ENCODE measurements at regions not wholly inside any gene's neighbourhood (a gene's known extent, or its start where the extent isn't known, plus 50 kb on each side); places are given as distances from the start of the nearest gene placed in this dataset.

DNA sequence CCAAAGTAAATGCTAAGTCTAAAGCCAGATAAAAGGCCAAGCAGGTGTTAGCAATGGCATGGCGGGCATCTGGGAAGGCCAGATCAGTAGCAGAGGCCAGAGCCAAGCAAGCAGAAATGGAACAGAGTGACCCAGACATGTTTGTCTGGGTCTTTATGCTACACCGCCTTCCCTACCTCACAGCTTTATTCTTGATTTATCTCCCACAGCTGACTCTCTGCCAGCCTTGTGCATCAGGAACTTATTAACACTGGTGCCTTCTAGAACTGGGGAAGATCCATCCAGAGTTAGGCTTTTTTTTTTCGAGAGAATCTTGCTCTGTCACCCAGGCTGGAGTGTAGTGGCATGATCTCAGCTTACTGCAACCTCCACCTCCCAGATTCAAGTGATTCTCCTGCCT, 112.5 kb upstream of the SLC44A1 start:
- no peak for TF ChIP-seq CTCF (IDR thresholded peaks at IDR 0.05; ENCODE audit: low read depth, low read length)
- no peaks in the 10 kb centered on the region for H3K27me3 ChIP-seq

GRCh38 chr9:105132606-105133005, 111.8 kb upstream of the SLC44A1 start:
- H3K9me3 ChIP-seq: no peaks in the 10 kb centered on the region
- no peak for DNase-seq
- H3K27me3 ChIP-seq: no peaks in the 10 kb centered on the region
- no peaks in the 10 kb centered on the region for H3K4me1 ChIP-seq
- no peak overlapping the region for H3K4me3 ChIP-seq (ENCODE audit: low read depth, low read length)
- H3K36me3 ChIP-seq: no peaks in the 10 kb centered on the region
- no peak for TF ChIP-seq CTCF (IDR thresholded peaks at IDR 0.05; ENCODE audit: low read depth, low read length)

More for the DNA sequence above, 112.5 kb upstream of the SLC44A1 start:
- Histone ChIP-seq H3K4me1 (no peaks in the 10 kb centered on the region), H3K4me3 (ENCODE audit: low read depth, low read length) (no peak overlapping the region), H3K36me3 (no peaks in the 10 kb centered on the region), H3K9me3 (no peaks in the 10 kb centered on the region)
- DNase-seq: no peak

- no peaks in the 10 kb centered on the region for H3K4me1 ChIP-seq
- H3K27me3 ChIP-seq: no peaks in the 10 kb centered on the region; the same call in 1 of the 2 replicates
- no peak for TF ChIP-seq CTCF (IDR thresholded peaks at IDR 0.05; ENCODE audit: low read depth, low read length)
- H3K36me3 ChIP-seq: no peaks in the 10 kb centered on the region
- no peak for DNase-seq
- H3K9me3 ChIP-seq: no peaks in the 10 kb centered on the region
- H3K4me3 ChIP-seq (ENCODE audit: low read depth, low read length): no peak overlapping the region
Observed at GRCh38 chr9:105138306-105138801, 106.1 kb upstream of the SLC44A1 start.

DNA sequence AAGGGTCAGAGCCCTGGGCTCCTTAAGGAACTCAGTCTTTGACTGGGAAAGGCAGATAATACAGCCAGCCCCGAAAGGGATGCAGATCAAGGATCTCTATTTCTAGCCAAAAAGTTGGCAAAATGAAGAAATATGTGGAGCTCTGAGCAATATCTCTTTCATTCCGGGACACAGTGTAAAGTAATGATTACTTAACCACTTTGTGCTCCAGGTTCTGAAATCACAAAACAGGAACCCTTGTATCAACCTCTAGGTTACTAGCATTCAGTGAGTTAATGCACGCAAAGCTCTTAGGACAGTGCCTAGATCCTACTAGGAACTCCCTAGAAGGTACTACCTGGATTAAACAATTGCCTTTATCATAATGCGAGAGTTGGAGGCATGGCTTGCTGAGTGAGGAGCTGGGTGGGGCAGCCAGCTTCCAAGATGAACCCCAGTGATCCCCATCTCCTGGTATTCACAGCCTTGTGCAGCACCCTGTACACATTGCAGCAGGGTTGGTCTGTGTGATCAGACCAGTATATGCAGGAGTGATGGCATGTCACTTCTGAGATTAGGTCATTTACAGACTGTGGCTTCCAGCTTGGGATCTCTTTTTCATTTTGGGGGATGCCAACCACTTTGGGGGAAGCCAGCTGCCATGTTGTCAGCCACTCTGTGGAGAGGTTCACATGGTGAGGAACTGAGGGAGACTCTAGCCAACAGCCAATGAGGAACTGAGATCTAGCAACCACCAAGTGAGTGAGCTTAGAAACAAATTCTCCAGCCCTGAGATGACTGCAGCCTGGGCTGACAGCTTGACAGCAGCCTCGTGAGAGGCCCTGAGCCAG, 103.1 kb upstream of the SLC44A1 start:
- H3K27me3 ChIP-seq: no peaks in the 10 kb centered on the region; the same call in 1 of the 2 replicates
- no peaks in the 10 kb centered on the region for H3K9me3 ChIP-seq
- peaks cover 2% of the 10 kb centered on the region; the same call in 1 of the 2 replicates for H3K4me1 ChIP-seq
- no peak for DNase-seq
- H3K36me3 ChIP-seq: no peaks in the 10 kb centered on the region
- TF ChIP-seq CTCF (IDR thresholded peaks at IDR 0.05; ENCODE audit: low read depth, low read length): no peak
- H3K4me3 ChIP-seq (ENCODE audit: low read depth, low read length): no peak overlapping the region

DNA sequence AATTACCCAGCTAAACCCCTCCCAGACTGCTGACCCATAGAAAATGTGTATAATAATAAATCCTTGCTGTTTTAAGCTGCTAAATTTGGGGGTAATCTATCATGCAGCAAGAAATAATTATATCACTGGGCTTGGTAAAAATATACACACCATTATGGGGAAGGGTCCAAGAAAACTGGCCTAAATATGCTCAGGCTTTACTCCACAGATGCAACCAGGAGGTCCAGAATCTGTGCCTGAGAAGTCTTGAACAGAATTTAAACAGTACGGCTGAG, 102.5 kb upstream of the SLC44A1 start:
- no peak for TF ChIP-seq CTCF (IDR thresholded peaks at IDR 0.05; ENCODE audit: low read depth, low read length)
- peaks cover 7% of the 10 kb centered on the region; the same call in 1 of the 2 replicates for H3K4me1 ChIP-seq
- no peak for DNase-seq
- H3K4me3 ChIP-seq (ENCODE audit: low read depth, low read length): no peak overlapping the region
- no peaks in the 10 kb centered on the region; the same call in 1 of the 2 replicates for H3K27me3 ChIP-seq
- H3K36me3 ChIP-seq: no peaks in the 10 kb centered on the region
- H3K9me3 ChIP-seq: no peaks in the 10 kb centered on the region
